ENCODE measurements at regions not wholly inside any gene's neighbourhood (a gene's known extent, or its start where the extent isn't known, plus 50 kb on each side); places are given as distances from the start of the nearest gene placed in this dataset.

- 94% methylated on average over 3 of the region's 3 CpGs for WGBS
- no peak overlapping the region for H3K27ac ChIP-seq
Observed at GRCh38 chr15:87667643-87668042, 588.9 kb downstream of the NTRK3 start.

GRCh38 chr15:87662575-87662974 lies 594.0 kb downstream of the NTRK3 start:
- Histone ChIP-seq H3K9me3 (no peaks in the 10 kb centered on the region), H3K27me3 (no peaks in the 10 kb centered on the region), H3K27ac (no peak overlapping the region), H3K4me1 (no peaks in the 10 kb centered on the region), H3K36me3 (no peaks in the 10 kb centered on the region), H3K4me3 (no peak overlapping the region)
- 84% methylated on average over 6 of the region's 6 CpGs for WGBS
- DNase-seq (ENCODE audit: low spot score in 2 of 2) = no peak
- no peak for TF ChIP-seq POLR2A (IDR thresholded peaks at IDR 0.05)
- TF ChIP-seq EP300 (IDR thresholded peaks at IDR 0.05) = no peak
- TF ChIP-seq CTCF (IDR thresholded peaks at IDR 0.05) = no peak
- no peak for TF ChIP-seq POLR2AphosphoS5 (IDR thresholded peaks at IDR 0.05)

More at GRCh38 chr15:87667643-87668042, 588.9 kb downstream of the NTRK3 start:
- Histone ChIP-seq H3K9me3 (no peaks in the 10 kb centered on the region), H3K4me3 (no peak overlapping the region), H3K27me3 (no peaks in the 10 kb centered on the region), H3K4me1 (no peaks in the 10 kb centered on the region), H3K36me3 (no peaks in the 10 kb centered on the region)
- no peak for DNase-seq (ENCODE audit: low spot score in 2 of 2)
- TF ChIP-seq POLR2A (IDR thresholded peaks at IDR 0.05) (no peak), CTCF (IDR thresholded peaks at IDR 0.05) (no peak), EP300 (IDR thresholded peaks at IDR 0.05) (no peak), POLR2AphosphoS5 (IDR thresholded peaks at IDR 0.05) (no peak)

GRCh38 chr15:87661454-87662355 lies 594.8 kb downstream of the NTRK3 start:
- Histone ChIP-seq H3K4me3 (no peak overlapping the region), H3K27me3 (no peaks in the 10 kb centered on the region), H3K36me3 (no peaks in the 10 kb centered on the region), H3K4me1 (no peaks in the 10 kb centered on the region), H3K9me3 (no peaks in the 10 kb centered on the region), H3K27ac (no peak overlapping the region)
- no peak for DNase-seq (ENCODE audit: low spot score in 2 of 2)
- WGBS = 80% methylated on average over 3 of the region's 3 CpGs
- TF ChIP-seq CTCF (IDR thresholded peaks at IDR 0.05) (no peak), POLR2AphosphoS5 (IDR thresholded peaks at IDR 0.05) (no peak), POLR2A (IDR thresholded peaks at IDR 0.05) (no peak), EP300 (IDR thresholded peaks at IDR 0.05) (no peak)

- Histone ChIP-seq H3K36me3 (no peaks in the 10 kb centered on the region), H3K4me3 (no peak overlapping the region), H3K9me3 (no peaks in the 10 kb centered on the region), H3K27ac (no peak overlapping the region), H3K27me3 (no peaks in the 10 kb centered on the region), H3K4me1 (no peaks in the 10 kb centered on the region)
- WGBS = 85% methylated on average over 2 of the region's 2 CpGs
- TF ChIP-seq POLR2AphosphoS5 (IDR thresholded peaks at IDR 0.05) = no peak
- TF ChIP-seq EP300 (IDR thresholded peaks at IDR 0.05) = no peak
- no peak for TF ChIP-seq CTCF (IDR thresholded peaks at IDR 0.05)
- no peak for TF ChIP-seq POLR2A (IDR thresholded peaks at IDR 0.05)
- no peak for DNase-seq (ENCODE audit: low spot score in 2 of 2)
Observed at GRCh38 chr15:87660251-87661129, 596.0 kb downstream of the NTRK3 start.

- DNase-seq (ENCODE audit: low spot score in 2 of 2) = no peak
- no peaks in the 10 kb centered on the region for H3K9me3 ChIP-seq
- no peaks in the 10 kb centered on the region for H3K27me3 ChIP-seq
- H3K4me1 ChIP-seq = no peaks in the 10 kb centered on the region
- WGBS = 56% methylated on average over 1 of the region's 1 CpG
- H3K4me3 ChIP-seq = no peak overlapping the region
- no peak overlapping the region for H3K27ac ChIP-seq
- TF ChIP-seq CTCF (IDR thresholded peaks at IDR 0.05) (no peak), EP300 (IDR thresholded peaks at IDR 0.05) (no peak), POLR2AphosphoS5 (IDR thresholded peaks at IDR 0.05) (no peak), POLR2A (IDR thresholded peaks at IDR 0.05) (no peak)
- H3K36me3 ChIP-seq = no peaks in the 10 kb centered on the region
Observed at GRCh38 chr15:87656372-87656771, 600.2 kb downstream of the NTRK3 start.

Data from suprapubic skin (tissue), 4 donors.